HepG2 (cell line): ENCODE measurements at regions not wholly inside any gene's neighbourhood (a gene's known extent, or its start where the extent isn't known, plus 50 kb on each side); places are given as distances from the start of the nearest gene placed in this dataset.

Experiments
- ATAC-seq: fragments of 200-7000 bp; cut with Tn5 transposase; 3 replicates; pipeline ENCODE4 v1.9.1; 2020; ENCODE audit warnings: mild to moderate bottlenecking, moderate library complexity
- BruUV-seq: library from RNA; stranded (reverse); fragments of 400-500 nt; replicated peaks from 2 replicates; lab custom pipeline; 2021; lab: Mats Ljungman, UMichigan
- CTCF ChIA-PET: fragments of 300-600 bp; formaldehyde crosslinking; extraction: SDS; loops from one replicate; lab custom pipeline; 2021; ENCODE audit warnings: low total read pairs, inconsistent platforms, low intra/inter-chr PET ratio; lab: Yijun Ruan, JAX
- POLR2A ChIA-PET: fragments of 350-600 bp; sonication (Branson Sonifier 250); formaldehyde crosslinking; loops from one replicate; lab custom pipeline; 2020; ENCODE audit warnings: antibody characterized with exemption, inconsistent platforms; lab: Yijun Ruan, JAX
- DNase-seq: peaks from one replicate; pipeline ENCODE4 v3.0.0-alpha.2; 2015; ENCODE audit warnings: low spot score
- FAIRE-seq: peaks from 3 replicates; lab custom pipeline; 2011; peaks lifted over from hg19 to GRCh38; lab: Jason Lieb, UNC
- H2AFZ ChIP-seq: one replicate; pipeline ENCODE4 v1.6.1; 2011; ENCODE audit warnings: low read length, inconsistent platforms
- H3K27ac ChIP-seq: fragments of 300-600 bp; 3 replicates; pipeline ENCODE4 v1.8.0; 2011; ENCODE audit warnings: mixed run types, mild to moderate bottlenecking, mixed read lengths, low read length, inconsistent platforms; ENCODE audit not compliant: insufficient read depth; ENCODE audit errors: extremely low read length
- H3K27me3 ChIP-seq, 2 experiments: fragments of 200-600 bp in 1 of 2; 2 replicates in 1 of 2; 3 replicates in 1 of 2; pipeline versions ENCODE4 v1.6.0 to v1.8.0; 2011; ENCODE audit warnings: low read length in 2 of 2, mild to moderate bottlenecking in 2 of 2, moderate library complexity in 2 of 2, inconsistent platforms in 1 of 2; ENCODE audit not compliant: insufficient read depth in 2 of 2, control insufficient read depth in 1 of 2
- H3K36me3 ChIP-seq, 2 experiments: fragments of 200-600 bp in 1 of 2; replicated peaks in 1 of 2; 2 replicates in 1 of 2; 3 replicates in 1 of 2; pipeline versions ENCODE4 v1.5.1 to v1.8.0; 2011; ENCODE audit warnings: low read length in 2 of 2, inconsistent platforms in 1 of 2; ENCODE audit not compliant: insufficient read depth in 2 of 2, control insufficient read depth in 1 of 2
- H3K4me1 ChIP-seq: 2 replicates; pipeline ENCODE4 v1.5.1; 2012; ENCODE audit warnings: low read length, inconsistent platforms; ENCODE audit not compliant: insufficient read depth
- H3K4me2 ChIP-seq: 2 replicates; pipeline ENCODE4 v1.6.0; 2011; ENCODE audit warnings: low read depth, low read length, inconsistent platforms
- H3K4me3 ChIP-seq, 3 experiments: fragments of 200-600 bp in 1 of 3; sonication (generic), shearing (Covaris generic) in 1 of 3; replicated peaks in 1 of 3; 2 replicates each; pipeline ENCODE4 v1.5.1; 2011 to 2016; ENCODE audit warnings: low read length in 3 of 3, inconsistent platforms in 2 of 3, low read depth in 2 of 3, mild to moderate bottlenecking in 2 of 3, control low read depth in 1 of 3, mixed read lengths in 1 of 3; ENCODE audit not compliant: insufficient read depth in 1 of 3
- H3K79me2 ChIP-seq: one replicate; pipeline ENCODE4 v1.6.1; 2011; ENCODE audit warnings: low read length, inconsistent platforms; ENCODE audit not compliant: insufficient read depth
- H3K9ac ChIP-seq: 2 replicates; pipeline ENCODE4 v1.6.0; 2011; ENCODE audit warnings: mild to moderate bottlenecking, low read depth, low read length, inconsistent platforms; ENCODE audit not compliant: insufficient read depth
- H3K9me3 ChIP-seq: 2 replicates; pipeline ENCODE4 v1.5.1; 2012; ENCODE audit warnings: mild to moderate bottlenecking, low read length
- H4K20me1 ChIP-seq: 2 replicates; pipeline ENCODE4 v1.6.0; 2011; ENCODE audit warnings: inconsistent platforms, mild to moderate bottlenecking, low read length, moderate library complexity; ENCODE audit not compliant: insufficient read depth
- MAFF ChIP-seq: IDR thresholded peaks from 2 replicates; pipeline ENCODE4 v1.6.1; 2011; ENCODE audit warnings: low read depth, low read length, improper control_type of control experiment
- MAFK ChIP-seq, 2 experiments: IDR thresholded peaks in 1 of 2; conservative IDR thresholded peaks in 1 of 2; 2 replicates each; pipeline ENCODE4 v1.6.1; 2011; ENCODE audit warnings: improper control_type of control experiment in 2 of 2, low read length in 2 of 2
- MNT ChIP-seq: fragments of 450-650 bp; IDR thresholded peaks from 2 replicates; pipeline ENCODE4 v1.6.1; 2016
- SKI ChIP-seq: fragments of 450-650 bp; IDR thresholded peaks from one replicate; pipeline ENCODE4 v1.6.1; 2018; ENCODE audit warnings: mild to moderate bottlenecking; ENCODE audit not compliant: partially characterized antibody
- SMARCC2 ChIP-seq: fragments of 450-650 bp; IDR thresholded peaks from 2 replicates; pipeline ENCODE4 v1.6.1; 2017; ENCODE audit warnings: antibody characterized with exemption, mild to moderate bottlenecking
- WGBS: methylation state at CpG from one replicate; pipeline ENCODE4 v1.1.6; 2017; ENCODE audit warnings: low lambda C conversion rate; 5-methylcytosine and 5-hydroxymethylcytosine counted together
- in situ Hi-C: cut with HindIII; loops from 2 replicates; pipeline ENCODE4 v1.10.0; 2017; ENCODE audit warnings: low pct_unique_long_range_greater_than_20kb; ENCODE audit not compliant: extremely low pct_ligation_motif_present
- intact Hi-C: fragments of 100-400 bp; cut with micrococcal nuclease; formaldehyde crosslinking; loops from one replicate; pipeline ENCODE4 v1.10.0; 2022; ENCODE audit not compliant: unreplicated experiment

- Histone ChIP-seq H3K9ac (no peak overlapping the region), H3K79me2 (no peaks in the 10 kb centered on the region), H3K36me3 (no peaks in the 10 kb centered on the region), H4K20me1 (0 out of 2 replicates have a peak, but pooled peaks cover 1% of the 10 kb centered on the region), H3K9me3 (no peaks in the 10 kb centered on the region), H3K4me3 (no peak overlapping the region), H3K27ac (no peak overlapping the region), H2AFZ (no peak overlapping the region), H3K27me3 (no peaks in the 10 kb centered on the region), H3K4me1 (no peaks in the 10 kb centered on the region), H3K4me2 (no peak overlapping the region)
- FAIRE-seq (no peak), DNase-seq (no peak), ATAC-seq (no peak)
- in situ Hi-C loops = no loop called here
- ChIA-PET CTCF (no interaction called here), POLR2A (no interaction called here)
- intact Hi-C loops = no loop called here
- WGBS = 46% methylated on average over 5 of the region's 5 CpGs
- no TSS peak for BruUV-seq
- TF ChIP-seq MAFK (conservative IDR thresholded peaks at IDR 0.05 in 1 of 2, IDR thresholded peaks at IDR 0.05 in 1 of 2; ENCODE audit: low read length in 2 of 2) (peak; percentile 95 to 98), SKI (no peak), MAFF (peak; percentile 96)
Measured at GRCh38 chr1:36620142-36620541, 137.4 kb upstream of the CSF3R start.

GRCh38 chr1:36614991-36615390, 132.3 kb upstream of the CSF3R start:
- H4K20me1 ChIP-seq = no peaks in the 10 kb centered on the region
- H3K79me2 ChIP-seq = no peaks in the 10 kb centered on the region
- intact Hi-C loops = no loop called here
- TF ChIP-seq SMARCC2 = no peak
- 0 out of 2 replicates have a peak, but pooled peaks have one; percentile 7 for TF ChIP-seq MNT
- FAIRE-seq = no peak
- no peaks in the 10 kb centered on the region for H3K36me3 ChIP-seq
- H3K27me3 ChIP-seq = no peaks in the 10 kb centered on the region; a peak in 1 of 5 replicates
- no peak overlapping the region for H3K4me3 ChIP-seq
- H2AFZ ChIP-seq = no peak overlapping the region
- no peaks in the 10 kb centered on the region for H3K4me1 ChIP-seq
- WGBS = 34% methylated on average over 6 of the region's 6 CpGs
- CTCF ChIA-PET = no interaction called here
- ATAC-seq = no peak
- DNase-seq = no peak
- H3K9ac ChIP-seq = no peak overlapping the region
- POLR2A ChIA-PET = no interaction called here
- BruUV-seq = no TSS peak
- no peak overlapping the region for H3K27ac ChIP-seq
- in situ Hi-C loops = no loop called here
- H3K4me2 ChIP-seq = no peak overlapping the region
- H3K9me3 ChIP-seq = no peaks in the 10 kb centered on the region
